GF-D8 (cell line): ENCODE measurements at regions not wholly inside any gene's neighbourhood (a gene's known extent, or its start where the extent isn't known, plus 50 kb on each side); places are given as distances from the start of the nearest gene placed in this dataset.
"Not testable (repeated sequence)": the region's sequence is repeated elsewhere in the genome, so short reads cannot be mapped to it uniquely, and the experiment has no call there.

Source experiments
- DNase-seq: peaks from one replicate; lab custom pipeline; 2025; lab: John Stamatoyannopoulos, UW

DNA sequence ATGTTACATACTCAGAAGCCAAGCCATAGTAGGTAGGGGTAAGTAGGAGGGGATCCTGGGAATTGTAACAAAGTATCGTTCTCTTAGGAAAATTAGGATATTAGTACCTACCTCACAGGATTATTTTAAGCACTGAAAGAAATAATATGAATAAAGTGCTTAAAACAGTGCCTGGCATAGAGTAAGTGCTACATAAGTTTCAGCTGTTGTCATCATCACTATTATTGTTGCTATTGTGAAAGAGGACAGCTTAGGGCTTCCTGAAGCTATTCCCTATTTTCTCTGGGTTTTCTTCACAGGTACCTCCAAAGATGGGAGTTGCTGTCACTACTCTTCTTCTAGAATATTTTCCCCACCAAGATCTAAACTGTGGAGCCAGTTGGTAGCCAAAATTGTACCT is 443.7 kb upstream of the FGF16 start:
- DNase-seq, result no peak

DNA sequence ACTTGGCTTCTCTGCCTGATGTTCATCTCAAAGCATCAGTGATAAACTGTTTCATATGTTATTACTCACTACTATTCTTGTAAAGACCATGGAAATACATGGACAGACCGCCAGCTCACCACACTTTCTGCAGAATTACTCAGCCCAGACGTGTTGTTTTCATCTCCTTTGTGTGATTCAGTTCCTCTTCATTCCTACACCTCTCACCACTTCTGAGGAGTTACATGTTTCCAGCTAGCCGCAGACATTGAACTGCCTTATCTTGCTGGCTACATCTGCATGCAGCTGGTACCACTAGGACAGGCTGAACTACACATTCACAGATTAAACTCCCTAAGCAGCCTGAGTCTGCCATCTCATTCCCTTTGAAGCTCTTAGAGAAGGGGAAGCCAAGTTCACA is 443.2 kb upstream of the FGF16 start:
- no peak for DNase-seq

DNA sequence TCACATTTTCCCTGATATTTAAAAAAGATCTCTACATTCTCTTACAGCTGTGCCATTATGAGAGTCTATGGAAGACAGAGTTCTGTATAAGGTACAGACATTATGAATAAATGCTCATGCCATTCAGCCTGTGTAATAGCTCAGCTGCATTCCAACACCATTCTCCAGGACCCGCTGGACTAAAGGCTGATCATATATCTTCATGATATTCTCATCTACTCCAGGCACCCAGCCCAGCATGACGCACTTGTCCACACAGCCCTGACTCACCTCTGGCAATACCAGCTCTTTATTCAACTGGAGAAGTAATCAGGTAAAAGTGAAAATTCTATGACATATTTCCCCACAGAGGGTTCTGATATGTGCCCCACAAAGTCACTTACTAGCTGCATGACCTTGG is 437.5 kb upstream of the FGF16 start:
- no peak for DNase-seq

DNA sequence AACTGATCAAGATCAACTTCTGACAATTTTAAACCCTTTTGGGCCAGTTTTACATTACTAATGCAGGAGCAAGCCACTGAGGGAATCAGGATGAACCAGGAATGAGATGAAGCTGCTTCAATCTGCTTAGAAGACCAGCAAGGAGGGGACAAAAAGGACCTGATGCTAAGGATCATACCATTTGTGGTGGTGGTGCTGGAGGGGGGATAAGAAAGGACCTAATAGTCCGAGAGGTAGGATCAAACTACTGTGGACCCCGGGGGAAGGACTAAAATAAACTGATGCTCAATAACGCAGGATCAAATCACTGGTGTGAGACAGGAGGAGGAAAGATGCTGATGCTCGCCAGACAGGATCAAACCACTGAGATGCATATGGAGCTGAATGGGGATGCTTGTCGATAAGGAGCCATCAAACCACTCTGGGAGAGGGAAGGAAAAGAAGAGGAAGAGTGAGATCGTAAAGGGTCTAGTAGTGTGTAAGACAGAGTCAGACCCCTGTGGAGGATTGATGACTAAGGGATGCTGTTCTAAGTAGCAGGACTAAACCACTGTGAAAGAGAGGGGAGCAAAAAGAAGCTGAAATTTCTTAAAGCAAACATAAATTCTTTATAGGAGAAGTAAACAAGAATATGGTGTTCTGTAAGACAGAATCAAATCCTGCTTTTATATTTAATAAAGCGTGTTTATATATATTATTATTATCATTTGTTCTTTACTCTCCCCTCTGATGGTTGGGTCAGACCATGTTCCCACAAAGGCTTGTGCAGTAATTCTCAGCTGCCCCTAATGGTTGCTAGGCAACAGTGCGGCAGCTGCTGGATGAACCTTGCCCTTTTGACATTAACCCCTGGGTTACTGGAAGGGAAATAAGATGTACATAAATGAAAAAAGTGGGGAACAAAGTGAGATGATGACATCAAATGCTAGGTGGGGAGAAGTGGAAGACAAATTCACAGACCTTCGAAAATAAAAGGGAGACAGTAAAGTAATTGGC is 432.5 kb upstream of the FGF16 start:
- no peak for DNase-seq

DNA sequence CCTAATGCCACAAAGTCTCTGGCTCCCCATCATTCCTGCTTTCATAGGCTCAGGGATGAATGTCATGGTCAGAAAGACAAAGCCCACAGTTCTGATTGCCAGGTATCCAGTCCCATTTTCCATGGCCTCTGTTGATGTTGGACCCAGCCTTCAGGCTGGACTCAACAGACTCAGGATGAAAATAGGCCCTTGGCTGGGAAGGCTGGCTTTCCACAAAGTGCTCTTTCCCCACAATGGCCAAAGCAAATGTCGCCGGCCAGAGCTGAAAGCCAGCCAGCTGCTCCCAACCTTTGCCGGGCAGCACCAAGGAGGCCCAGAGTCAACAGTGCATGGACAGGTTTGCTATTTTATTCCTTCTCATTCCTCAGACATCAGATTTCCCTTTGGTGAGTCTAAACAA is 430.1 kb upstream of the FGF16 start:
- no peak for DNase-seq

DNA sequence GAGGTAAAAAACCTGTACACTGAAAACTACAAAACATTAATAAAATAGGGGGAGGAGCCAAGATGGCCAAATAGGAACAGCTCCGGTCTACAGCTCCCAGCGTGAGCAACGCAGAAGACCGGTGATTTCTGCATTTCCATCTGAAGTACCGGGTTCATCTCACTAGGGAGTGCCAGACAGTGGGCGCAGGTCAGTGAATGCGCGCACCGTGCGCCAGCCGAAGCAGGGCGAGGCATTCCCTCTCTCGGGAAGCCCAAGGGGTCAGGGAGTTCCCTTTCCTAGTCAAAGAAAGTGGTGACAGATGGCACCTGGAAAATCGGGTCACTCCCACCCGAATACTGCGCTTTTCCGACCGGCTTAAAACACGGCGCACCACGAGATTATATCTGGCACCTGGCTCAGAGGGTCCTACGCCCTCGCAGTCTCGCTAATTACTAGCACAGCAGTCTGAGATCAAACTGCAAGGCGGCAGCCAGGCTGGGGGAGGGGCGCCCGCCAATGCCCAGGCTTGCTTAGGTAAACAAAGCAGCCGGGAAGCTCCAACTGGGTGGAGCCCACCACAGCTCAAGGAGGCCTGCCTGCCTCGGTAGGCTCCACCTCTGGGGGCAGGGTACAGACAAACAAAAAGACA is 400.9 kb upstream of the FGF16 start:
- DNase-seq, result not testable (repeated sequence)

DNA sequence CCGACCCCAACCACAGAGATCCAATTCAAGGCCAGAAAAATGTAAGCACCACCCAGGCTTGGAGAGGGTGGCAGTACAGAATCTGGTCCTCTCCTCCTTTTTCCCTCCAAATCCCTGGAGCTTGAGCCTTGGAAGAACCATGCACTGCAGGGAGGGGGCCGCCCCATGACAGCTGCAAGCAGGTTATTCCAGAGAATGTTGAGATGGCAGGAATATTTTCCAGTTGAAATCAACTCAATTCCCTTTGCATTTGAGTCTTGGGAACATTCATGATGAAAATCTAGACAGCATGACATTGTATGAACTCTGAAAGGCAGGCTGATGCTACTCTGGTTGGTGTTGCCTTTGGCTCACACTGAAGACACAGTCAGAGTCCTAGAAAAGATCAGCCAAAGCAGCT is 386.6 kb upstream of the FGF16 start:
- DNase-seq, result no peak

DNA sequence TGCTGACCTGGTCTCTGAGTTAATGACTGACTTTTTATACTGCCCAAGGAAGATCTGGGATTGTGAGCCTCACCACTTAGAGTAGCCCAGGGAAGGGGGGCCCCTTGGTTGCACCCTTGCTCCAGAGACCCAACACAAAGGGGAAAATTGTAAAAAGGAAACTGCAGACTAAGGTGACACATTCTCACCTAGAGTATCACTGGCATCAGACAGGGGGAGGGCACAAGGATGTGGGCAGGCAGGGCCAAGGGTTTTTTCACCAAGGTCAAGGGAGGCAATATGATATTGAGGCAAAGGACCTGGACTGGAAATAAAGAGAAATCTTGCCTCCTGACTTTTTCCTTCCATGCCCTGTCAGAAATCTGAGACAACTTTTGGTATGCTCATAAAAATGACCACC is 386.2 kb upstream of the FGF16 start:
- no peak for DNase-seq

DNA sequence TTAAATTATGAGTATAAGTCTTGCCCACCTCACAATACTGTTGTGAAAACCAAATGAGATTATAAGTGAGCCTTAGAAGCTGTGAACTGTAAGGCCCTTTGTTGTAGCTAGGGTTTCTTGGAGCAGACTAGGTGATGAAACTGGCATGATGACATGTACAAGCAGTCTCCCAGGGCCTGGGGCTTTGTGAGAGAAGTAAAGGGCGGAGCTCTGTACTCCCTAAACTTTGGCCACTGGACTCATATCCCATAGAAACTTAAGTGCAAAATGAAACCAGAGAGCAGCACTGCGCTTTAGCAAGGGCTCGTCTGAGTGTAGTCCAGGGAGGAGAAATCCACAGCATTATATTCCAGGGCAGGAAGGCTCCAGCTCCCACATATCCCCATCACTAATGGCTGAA is 385.6 kb upstream of the FGF16 start:
- DNase-seq, result no peak

DNA sequence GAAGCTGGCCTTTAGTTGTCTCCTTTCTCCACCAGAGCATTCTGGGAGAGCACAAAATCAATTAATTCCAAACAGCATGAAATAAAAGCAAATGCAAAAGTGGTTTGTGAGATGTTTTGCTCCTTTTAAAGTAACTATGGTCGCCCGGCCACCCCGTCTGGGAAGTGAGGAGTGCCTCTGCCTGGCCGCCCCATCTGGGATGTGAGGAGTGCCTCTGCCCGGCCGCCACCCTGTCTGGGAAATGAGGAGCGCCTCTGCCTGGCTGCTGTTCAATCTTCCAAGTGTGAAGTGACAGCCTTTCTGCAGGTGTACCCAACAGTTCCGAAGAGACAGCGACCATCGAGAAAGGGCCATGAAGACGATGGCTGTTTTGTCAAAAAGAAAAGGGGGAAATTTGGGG is 381.3 kb upstream of the FGF16 start:
- DNase-seq, result no peak

DNA sequence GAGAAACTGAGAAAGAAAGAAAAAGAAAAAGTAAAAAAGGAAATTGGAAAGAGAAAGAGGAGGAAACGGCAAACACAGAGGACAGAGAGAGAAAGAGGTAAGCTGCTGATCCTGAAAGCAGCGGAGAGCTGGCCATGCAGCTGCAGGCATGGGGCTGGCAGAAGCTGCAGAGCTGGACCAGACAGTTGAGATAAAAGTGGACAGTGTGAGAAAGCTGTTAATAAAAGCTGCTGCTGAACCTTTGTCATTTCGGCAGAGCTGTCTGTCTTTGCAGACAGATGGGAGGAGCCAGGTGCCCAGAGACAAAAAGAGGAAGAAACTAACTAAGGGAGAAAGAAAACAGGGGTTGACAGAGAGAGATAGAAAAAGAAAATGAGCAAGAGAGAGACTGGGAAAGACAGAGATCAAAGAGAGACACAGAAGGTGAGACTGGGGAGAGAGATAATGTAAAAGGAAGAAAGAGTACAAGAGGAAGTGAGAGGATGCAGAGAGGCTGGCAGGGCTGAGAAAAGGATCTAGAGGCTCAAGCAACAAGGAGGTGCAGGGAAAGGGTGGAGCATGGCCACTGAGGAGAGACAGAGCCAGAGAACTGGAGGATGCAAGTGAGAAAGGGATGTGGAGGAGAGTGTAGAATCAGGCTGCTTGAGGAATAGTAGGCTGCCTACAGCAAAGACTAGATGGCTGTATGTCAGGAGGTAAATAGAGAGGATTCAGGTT is 376.8 kb upstream of the FGF16 start:
- DNase-seq, result no peak

DNA sequence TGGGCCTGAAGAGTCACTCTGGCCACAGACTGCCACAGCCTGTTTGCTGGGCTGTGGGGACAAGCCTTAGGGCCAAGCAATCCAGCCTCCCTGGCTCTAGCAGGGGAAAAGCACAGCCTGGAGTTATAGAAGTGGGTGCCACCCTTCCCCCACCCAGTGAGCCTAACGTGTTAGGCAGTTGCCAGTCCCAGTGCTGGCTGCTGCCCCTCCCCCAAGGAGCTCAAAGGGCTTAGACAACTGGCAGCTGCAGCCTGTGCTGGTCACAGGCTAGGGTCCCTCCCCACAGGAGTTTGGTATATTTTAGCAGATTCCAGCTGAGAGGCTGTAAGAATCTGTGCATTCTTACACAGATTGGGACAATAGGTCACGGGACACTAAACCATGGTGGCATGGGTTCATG is 370.3 kb upstream of the FGF16 start:
- DNase-seq, result no peak

DNA sequence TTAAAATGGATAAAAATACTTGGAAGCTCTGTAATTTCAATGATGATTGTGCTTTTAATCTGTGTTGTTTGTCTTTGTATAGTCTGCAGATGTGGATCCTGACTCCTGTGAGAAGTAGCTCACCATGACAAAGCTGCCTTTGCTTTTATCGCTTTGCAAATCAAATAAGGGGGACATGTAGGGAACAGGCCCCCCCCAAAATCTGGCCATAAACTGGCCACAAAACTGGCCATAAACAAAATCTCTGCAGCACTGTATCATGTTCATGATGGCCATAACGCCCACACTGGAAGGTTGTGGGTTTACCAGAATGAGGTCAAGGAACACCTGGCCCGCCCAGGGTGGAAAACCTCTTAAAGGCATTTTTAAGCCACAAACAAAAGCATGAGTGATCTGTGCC is 366.0 kb upstream of the FGF16 start:
- not testable (repeated sequence) for DNase-seq

DNA sequence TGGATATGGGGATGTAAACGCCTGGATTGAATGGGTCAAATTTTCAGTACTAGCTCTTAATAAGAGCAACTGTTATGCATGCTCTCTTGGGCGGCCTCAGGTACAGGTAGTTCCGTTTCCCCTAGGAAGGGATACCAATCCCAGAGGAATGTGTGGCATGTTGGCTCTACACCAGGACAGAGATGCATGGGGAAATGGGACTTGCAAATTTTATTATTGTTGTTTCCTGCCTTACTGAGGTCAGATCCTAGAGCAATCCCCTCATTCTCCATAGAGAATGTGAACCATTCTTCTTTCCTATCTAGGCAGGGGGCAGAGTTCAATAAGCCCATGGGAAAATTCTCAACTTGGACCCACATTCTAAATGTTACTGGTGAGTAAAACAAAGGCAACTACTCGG is 361.8 kb upstream of the FGF16 start:
- no peak for DNase-seq

DNA sequence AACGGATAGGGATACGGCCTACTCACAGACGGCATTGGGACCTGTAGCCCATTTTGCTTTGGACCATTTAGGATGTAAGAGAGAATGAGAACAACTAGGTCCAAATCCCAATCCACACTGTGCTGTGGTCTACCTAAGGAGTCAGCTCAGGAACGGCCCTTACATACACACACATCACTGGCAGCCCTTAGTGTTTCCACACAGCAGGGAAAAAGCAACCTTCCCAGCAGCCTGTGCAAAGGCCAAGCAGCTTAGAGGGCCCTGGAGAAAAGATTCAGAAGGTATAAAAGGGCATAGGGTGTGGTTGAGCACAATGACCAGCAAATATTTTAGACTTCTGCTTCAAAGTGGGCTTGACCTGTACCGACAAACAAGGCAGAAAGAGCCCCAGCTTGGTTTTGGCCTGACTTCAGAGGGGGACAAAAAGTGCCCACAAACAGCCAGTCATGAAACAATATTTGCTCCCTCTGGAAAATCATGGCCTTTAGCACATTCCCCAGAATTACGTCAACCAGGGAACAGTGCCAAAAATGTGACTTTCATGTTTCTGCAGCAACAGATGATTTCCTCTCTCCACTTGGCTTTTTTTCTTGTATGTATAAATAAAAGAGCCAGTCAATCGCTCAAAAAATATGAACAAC is 359.5 kb upstream of the FGF16 start:
- no peak for DNase-seq

DNA sequence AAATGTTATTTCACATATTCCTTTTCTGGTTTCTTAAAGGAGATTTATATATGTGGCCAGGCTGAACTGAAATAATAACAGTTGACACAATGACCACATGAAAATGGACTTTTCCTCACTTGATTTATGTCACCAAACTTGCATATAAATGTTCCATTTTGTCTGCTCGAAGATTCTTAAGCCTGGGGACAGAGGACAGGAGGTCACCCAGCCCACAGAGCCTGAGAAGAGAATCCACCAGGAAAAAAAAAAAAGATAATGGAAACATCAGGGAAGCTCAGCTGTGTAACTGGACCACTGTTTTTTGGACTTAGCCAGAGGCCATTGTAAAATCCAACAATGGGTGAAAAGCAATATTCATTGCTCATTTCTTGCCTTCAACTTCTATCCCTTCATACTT is 359.0 kb upstream of the FGF16 start:
- no peak for DNase-seq

DNA sequence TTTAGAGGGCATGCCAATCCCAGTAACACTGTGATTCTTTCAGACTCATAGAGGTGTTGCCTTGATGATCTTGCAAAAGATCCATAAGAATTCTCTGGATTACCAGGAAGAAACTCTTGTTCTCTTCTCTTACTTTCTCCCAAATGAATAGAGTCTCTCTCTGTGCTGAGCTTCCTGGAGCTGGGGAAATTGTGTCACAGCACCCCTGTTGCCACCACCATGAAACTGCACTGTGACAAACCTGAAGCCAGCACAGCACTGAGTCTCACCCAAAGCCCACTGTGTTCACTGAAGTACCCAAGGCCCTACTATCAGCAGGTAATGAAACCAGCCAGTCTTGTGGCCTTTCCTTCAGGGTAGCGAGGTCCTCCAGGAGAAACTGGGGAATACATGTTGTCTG is 332.7 kb upstream of the FGF16 start:
- no peak for DNase-seq

DNA sequence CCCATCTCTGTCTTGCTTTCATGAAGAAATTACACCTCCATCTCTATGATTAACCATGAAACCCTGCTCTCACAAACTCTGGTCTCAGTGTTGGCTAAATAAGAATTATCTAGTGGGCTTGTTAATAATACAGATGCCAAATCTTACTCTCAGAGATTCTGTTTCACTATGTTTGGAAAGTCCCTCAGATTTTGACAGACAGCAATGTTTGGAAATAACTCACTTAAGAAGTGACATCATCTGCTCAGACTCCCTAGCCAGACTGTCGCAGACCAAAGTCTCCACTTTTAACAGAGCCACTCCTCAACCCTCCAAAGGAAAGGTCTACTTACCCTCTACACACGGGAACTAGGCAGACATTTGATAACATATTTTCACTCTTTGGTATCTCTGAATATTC is 328.5 kb upstream of the FGF16 start:
- no peak for DNase-seq

DNA sequence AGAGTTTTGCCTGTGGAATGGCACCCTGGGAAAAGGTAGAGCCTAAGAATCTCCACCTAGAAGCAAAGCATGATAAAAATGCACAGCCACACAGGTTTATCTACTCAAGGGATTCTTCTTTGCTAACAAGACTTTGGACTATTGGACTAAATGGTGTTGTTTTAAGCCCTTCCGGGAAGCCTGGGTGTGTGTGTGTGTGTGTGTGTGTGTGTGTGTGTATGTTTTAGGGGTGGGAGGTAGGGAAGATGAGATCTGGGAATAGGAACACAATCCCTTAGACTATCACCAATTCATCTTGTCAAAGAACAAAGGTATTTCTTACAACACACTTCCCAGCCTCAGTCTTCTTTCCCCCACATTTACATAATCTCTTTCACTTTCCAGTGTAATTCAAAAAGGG is 327.5 kb upstream of the FGF16 start:
- no peak for DNase-seq

DNA sequence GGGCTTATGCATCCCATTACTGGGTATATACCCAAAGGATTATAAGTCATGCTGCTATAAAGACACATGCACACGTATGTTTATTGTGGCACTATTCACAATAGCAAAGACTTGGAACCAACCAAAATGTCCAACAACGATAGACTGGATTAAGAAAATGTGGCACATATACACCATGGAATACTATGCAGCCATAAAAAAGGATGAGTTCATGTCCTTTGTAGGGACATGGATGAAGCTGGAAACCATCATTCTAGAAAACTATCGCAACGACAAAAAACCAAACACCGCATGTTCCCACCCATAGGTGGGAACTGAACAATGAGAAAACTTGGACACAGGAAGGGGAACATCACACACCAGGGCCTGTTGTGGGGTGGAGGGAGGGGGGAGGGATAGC is 323.3 kb upstream of the FGF16 start:
- DNase-seq, result not testable (repeated sequence)

DNA sequence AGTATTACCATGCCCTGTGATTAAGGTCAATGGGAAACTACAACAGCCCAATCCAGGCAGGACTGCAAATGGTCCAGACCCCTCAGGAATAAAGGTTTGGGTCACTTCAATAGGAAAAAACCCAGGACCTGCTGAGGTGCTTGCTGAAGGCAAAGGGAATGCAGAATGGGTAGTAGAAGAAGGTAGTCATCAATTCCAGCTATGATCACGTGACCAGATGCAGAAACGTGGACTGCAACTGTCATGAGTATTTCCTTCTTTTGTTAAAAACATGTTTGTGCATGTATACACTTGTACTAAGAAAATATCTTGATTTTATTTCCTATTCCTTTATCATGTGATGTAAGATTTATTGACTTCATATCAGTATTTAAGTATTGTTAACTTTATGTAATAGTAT is 319.6 kb upstream of the FGF16 start:
- not testable (repeated sequence) for DNase-seq

DNA sequence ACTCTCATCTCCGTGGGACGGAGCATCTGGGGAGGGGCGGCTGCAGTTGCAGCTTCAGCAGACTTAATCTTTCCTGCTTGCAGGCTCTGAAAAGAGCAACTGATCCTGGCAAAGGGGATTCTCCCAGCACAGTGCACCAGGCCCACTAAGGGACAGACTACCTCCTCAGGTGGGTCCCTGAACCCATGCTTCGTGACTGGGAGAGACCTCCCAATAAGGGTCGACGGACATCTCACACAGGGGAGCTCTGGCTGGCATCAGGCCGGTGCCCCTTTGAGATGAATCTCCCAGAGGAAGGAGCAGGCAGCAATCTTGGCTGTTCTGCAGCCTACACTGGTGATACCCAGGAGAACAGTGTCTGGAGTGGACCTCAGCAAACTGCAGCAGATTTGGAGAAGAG is 303.3 kb upstream of the FGF16 start:
- no peak for DNase-seq
